Activated gamma-delta T cell treated with anti-CD3 and anti-CD28 coated beads, Interleukin-2, amount 50 U/mL, for 16 hours (primary cell): ENCODE measurements at regions not wholly inside any gene's neighbourhood (a gene's known extent, or its start where the extent isn't known, plus 50 kb on each side); places are given as distances from the start of the nearest gene placed in this dataset.
A peak's percentile ranks its signal among the peaks of the same experiment; 100 is the strongest.

Experiments used
- DNase-seq: peaks from one replicate; pipeline ENCODE4 v3.0.0-alpha.2; 2020; ENCODE audit warnings: low read depth

DNA sequence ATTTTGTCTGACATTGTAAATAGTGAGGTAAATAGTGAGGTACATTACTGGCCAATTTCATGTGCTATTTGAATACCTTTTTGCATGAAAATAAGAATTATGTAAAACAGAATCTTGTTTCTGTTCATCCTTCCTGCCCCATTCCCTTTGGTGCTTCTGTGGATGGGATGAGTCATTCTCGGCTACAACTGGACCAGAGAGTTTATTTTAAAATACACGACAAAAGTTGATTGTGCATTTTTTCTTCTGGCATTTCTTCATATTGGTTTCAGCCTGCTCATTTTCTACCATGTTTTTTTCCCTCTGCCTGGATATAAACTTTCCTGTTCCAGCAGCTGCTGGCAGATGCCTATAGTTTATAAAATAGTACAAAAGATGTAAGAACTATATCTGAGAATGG, 107.5 kb downstream of the CYSLTR2 start:
- no peak for DNase-seq

DNA sequence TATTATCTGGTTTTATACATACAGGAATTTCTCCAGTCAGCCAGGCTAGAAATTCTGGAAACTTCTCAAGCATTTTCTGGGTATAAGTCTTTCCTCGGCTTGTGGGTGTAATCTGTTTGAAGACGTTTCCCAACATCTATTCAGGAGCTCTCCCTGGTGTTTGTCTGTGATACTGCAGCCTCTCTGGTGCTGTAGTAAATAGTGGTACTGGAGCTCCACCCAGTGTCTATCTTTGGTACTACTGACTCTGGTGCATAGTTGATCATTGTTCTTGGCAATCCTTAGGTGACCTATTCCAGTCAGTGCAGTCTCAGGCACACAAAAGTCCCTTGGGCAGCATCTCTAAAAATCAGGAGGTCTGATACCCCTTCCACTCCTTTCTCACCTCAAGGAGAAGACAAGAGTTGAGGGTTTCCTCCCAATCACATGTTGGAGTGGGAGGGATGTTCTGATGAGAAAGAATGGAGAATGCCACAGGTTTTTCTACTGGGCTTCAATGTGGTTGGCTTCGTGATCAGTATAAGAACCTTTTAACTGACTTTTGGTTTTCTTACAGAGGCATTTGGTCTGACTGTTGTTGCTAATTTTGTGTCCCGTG, 115.5 kb downstream of the CYSLTR2 start:
- peak; percentile 80 for DNase-seq

DNA sequence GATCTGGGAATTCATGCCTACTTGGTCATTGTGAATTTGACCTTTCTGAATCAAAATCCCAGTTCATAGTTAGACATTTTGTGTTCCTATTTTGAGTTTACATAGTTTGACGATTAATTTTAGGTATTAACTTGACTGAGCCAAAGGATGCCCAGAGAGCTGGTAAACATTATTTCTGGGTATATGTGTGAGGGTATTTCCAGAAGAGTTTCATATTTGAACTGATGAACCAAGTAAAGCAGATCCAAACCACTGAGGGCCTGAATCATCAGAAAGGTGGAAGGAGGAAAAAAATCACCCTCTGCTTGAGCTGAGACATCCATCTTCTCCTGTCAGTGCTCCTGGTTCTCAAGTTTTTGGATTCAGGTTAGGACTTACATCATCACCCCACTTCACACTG, 116.6 kb downstream of the CYSLTR2 start:
- DNase-seq = no peak

DNA sequence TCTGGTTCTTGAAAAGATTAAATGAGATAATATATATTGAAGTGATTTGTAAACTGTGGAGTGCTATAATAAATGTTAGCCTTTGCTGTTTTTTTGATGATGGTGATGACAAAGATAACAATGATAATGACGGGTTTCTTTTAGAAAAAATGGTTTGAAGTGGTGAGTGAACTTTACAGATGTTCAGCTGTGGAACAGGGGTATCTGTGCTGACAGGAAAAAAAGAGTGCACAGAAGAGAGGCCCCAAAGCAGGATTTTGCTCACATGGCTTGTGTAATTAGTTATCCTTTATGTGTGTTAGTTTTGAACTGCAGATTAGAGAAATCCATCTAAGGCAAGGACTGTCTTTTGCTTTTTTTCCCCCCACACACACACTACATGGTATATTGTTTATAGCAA, 119.2 kb downstream of the CYSLTR2 start:
- no peak for DNase-seq

DNA sequence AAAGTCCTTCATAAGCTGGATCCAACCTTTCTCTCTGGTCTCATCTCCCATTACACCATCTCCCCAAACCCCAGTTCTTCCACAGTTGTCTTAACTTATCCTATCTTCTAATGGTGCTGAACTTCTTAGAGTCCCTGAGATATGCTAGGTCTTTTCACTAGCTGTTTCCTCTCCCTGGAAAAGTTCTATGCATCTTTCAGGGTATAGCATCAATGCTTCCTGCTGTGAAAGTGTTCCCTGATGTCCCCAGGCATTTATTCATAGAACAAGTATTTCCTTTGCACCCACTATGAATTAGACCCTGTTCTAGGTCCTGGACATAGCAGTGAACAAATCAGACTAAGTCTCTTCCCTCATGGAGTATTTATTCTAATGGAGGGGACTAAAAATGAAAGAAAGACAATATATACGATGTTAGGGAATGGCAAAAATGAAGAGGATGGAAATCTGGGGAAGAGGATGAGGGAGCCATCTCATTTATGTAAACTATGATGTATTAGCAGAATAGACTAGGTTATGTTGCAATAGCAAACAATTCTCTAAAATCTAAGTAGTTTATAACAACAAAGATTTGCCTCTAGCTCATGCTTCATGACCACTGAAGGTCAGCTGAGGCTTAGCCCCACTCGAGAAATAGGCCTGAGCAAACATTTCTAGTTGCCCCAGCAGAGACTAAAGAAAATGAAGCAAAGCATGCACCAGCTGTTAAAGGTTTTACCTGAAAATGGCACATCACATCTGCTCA, 120.0 kb downstream of the CYSLTR2 start:
- no peak for DNase-seq

DNA sequence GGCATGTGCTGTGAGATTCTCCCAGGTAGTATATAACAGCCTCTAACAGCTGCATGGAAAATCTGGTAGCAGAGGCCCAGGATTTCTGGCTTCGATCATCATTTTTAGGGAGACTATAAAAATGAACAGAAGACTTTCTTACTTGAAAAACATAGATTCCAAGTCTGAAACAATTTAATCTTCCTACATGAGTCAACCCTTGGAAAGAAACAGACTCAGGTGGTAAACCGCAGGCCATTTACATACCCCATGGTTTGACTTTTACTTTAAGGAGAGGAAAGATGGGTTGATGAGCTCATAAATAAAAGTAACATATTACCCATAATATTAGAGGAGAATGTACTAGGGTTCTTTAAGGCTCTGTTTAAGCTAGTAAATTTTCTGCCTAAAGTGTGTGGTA, 121.6 kb downstream of the CYSLTR2 start:
- no peak for DNase-seq

DNA sequence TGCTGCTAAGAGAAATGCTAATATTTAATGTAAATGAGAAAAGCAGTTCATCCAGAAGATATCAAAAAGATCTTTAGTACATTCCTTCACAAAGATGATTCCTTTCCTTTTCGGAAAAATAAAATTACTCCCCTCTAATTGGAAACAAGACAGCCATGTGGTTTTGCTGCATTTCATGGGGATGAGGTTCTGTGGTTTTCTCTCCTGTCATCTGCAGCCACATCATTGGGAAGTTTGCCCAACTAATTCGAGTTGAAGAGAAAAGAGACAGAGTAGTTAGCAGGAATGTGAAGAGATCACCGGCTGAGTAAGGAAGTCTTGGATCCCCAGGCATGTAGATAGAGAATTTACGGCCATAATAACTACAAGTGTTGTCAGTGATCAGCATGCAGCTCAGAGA, 122.1 kb downstream of the CYSLTR2 start:
- no peak for DNase-seq

DNA sequence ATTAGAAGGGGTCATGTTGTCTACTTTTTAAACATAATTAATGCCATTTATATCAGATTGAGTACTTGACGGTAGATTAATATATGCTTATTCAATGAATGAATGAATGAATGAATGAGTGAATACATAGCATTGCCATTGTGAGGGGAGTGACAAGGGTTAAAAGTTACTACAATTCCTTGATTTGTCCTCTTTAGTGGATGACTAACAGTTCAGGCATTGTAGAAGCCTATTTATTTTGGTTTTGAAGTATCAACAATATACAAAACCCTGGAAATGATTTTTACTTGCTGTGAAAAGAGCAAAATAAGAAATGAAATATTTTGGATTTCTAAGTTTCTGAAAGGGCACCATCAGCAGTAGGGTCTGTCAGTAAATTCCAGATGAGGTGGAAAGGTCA, 122.7 kb downstream of the CYSLTR2 start:
- DNase-seq = no peak

DNA sequence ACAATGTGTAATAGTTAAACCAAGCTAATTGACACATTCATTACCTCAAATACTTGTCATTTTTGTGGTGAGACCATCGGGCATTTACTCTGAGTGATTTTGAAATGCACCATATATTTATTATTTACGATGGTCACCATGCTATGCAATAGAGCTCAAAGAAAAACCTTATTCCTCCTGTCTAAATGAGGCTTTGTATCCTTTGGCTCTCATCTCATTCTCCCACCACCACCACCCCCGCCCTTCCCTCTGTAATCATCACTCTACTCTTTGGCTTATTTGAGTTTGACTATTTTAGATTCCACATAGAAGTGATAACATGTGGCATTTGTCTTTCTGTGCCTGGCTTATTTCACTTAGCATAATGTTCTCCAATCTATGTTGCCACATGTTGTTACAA, 124.9 kb downstream of the CYSLTR2 start:
- no peak for DNase-seq

DNA sequence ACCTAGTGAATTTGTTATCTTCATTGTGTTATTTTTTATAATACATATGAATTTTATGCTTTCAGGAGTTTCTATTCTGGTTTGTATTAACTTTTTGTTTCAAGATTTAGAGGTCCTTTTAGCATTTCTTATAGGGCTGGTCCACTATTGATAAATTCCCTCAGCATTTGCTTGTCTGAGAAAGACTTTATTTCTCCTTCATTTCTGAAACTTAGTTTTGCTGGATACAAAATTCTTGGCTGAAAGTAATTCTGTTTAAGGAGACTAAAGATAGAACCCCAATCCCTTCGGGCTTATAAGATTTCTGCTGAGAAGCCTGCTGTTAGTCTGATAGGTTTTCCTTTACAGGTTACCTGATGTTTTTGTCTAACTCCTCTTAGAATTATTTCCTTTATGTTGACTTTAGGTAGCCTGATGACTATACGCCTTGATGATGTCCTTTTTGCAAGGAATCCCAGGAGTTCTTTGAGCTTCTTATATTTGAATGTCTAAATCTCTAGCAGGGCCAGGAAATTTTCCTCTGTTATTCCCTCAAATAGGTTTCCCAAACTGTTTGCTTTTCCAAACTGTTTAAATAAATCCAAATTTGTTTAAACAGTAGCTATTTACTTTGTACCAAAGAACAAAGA, 127.1 kb downstream of the CYSLTR2 start:
- no peak for DNase-seq

DNA sequence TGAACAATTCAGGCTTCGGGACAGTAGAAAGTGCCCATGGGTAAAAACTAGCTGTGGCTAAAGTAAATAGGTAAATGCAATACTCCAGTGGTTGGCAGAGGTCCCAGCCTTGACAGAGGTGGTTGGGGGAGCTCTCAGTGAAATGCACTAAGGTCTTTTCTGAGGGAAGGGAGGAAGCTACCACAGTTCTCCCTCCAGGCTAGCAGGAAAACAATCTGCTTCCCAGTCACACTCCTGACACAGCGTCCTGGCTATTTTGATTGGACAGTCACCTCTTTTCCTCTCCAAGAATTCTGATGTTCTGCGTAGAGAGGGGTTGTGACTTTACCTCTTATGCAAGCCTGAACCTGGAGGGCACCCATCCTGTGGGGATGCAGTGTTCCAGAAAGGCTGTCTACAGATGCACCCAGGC, 128.7 kb downstream of the CYSLTR2 start:
- DNase-seq = no peak

DNA sequence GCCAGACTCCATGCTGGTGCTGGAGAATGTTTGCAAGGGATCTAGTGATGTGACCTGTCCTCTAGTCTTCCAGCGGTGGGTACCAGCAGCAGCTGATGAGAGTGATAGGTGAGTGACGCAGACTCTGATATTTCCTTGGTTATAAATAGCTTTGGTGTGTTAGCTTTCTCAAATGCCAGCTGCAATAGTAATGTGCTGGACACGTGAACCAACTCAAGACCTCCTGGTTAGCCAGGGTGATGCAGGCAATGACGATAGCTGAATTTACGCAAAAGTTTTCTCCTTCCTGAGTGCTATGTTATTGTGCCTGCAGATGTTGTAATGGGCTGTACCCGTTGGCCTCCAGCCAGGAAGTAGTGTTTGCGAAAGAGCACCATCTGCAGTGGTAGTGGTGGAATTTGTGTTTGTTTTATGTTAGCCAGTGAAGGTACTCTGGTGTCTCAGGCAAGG, 129.5 kb downstream of the CYSLTR2 start:
- no peak for DNase-seq

DNA sequence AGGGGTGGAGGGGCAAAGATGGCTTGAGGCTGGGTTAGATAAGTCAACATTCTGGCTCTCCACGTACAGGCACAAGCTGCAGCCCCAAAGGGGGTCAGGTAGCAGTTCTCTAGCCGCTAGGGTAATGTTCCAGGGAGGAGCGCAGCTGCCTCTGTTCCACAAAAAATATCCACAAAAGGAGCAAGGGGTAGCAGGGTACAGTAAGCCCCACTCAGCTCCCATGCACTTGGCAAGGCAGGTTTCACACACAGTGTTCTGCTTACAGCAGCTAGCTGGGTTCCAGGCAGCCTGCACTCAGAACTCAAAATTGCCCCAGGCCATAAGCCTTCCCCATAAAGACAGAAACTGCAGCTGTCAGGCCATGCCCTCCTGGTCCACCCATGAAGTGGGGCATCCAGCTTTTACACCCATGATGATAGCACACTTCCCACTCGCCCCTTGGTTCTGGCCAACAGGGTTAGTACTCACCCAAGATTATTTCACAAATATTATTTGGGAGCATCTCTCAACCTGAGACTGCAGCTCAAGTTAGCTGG, 130.0 kb downstream of the CYSLTR2 start:
- no peak for DNase-seq

DNA sequence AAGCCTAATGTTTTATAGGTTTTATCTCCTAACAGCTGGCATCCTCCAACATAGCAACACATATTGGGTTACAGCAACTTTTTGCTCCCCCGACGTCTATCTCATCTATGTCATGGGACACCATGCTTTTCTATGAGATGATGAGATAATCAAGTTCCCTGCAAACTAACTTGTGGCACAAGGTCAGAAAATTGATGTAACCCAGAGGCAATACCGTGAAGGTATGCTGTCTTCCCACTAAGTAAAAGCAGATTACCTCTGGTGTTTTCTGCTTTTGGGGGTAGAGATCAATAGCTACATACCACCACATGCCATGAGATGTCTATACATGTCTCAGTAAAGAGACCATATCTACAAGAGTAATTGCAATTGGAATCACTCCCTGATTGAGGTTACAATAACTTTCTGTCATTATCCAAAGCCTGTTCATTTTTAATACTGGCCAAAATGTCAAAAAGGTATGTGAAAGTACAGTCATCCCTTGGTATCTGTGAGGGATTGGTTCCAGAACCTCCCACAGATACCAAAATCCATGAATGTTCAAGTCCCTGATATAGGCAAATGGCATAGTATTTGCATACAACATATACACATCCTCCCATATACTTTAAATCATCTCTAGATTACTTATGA, 131.3 kb downstream of the CYSLTR2 start:
- DNase-seq = no peak

DNA sequence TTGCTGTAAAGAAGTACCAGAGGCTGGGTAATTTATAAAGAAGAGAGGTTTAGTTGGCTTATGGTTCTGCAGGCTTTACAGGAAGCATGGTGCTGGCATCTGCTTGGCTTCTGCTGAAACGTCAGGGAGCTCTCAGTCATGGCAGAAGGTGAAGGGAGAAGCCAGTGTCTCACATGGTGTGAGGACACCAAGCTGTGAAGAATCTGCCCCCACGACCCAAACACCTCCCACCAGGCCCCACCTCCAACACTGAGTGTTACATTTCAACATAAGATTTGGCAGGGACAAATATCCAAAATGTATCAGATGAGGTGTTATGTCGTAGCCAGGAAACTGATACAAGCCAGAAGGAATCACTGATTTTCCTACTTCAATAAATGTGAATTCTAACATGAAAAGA, 136.5 kb downstream of the CYSLTR2 start:
- no peak for DNase-seq

DNA sequence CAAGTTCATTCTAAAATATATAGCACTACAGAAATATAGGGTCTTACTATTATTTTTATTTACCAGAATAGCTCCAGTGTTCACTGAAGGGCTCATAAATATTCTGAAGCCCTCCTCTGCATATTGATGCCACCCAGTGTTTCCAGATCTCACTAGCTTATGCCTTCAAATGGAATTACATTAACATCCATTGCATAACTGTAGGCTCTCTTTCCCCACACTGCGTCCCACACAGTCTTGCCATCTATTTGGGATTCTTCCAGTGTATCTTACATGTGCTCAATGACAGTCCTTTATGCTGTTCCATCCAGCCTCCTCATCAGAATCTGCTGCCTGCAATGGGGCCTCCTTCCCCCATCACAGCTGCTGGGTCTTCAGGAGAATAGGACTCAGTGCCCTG, 137.2 kb downstream of the CYSLTR2 start:
- DNase-seq = no peak

DNA sequence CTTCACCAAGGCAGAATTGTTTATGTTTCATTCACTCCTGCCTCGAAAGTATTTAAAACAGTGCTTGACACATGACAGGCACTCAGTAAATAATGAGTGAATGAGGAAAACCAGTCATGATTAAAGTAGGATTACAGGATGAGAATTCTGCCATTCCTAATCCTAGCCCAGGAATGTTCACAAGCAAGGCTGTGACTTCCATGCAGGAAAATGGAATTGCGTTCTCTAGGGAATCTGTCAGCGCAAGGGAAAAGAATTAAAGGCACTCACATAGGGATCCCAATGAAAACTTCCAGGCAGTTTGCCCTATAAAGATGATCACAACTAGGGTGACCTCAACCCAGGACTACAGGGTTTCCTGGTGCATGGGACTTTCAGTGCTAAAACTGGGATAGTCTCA, 143.4 kb downstream of the CYSLTR2 start:
- no peak for DNase-seq

DNA sequence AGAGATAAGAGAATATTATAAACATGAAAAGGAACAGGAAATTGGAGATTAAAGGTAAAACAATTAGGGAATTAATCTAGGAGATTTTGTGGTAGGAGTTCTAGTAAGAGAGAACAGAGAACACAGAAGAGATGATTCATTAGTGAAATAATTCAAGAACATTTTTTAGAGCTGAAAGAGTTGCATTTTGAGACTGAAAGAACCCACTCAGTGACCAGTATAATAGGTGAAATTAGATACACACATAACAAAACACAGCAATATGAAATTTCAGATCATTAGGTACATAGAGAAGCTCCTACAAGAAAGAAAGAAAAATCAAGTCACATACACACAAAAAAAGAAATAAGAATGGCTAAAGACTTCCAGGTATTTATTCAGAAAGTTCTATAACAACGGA, 144.0 kb downstream of the CYSLTR2 start:
- DNase-seq = no peak

DNA sequence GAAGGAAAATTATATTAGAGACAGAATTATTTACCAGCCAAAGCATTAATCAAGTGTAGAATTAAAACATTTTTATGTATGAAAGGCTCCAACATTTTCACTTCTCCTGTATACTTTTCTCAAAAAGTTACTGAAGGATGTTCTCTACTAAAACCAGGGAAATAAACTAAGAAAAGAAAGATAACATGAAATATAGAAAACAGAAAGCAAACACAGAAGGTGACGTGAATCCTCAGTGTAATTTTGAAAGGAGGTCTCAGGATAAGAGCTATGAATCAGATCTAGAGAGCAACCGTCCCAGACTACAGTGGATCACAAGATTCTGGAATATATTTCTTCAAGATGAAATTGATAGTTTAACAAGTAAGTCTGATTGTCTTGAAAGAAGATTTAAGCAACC, 144.5 kb downstream of the CYSLTR2 start:
- DNase-seq = no peak

DNA sequence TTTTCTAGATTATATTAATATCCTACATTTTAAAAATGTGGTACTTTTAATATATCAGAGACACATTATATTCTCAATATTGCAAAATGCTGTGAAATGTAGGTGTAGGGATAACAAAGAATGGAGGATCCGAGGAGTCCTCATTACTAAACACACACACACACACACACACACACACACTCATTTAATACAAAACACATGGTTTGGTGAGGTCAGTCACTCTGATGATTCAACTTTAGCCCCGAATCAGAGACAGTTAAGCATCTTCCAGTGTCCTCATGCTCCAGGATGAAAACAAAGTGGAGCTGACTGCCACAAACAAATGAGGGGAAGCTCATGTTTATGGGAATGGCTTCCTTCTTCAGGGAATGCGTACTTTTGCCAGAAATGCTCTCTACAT, 147.5 kb downstream of the CYSLTR2 start:
- no peak for DNase-seq

DNA sequence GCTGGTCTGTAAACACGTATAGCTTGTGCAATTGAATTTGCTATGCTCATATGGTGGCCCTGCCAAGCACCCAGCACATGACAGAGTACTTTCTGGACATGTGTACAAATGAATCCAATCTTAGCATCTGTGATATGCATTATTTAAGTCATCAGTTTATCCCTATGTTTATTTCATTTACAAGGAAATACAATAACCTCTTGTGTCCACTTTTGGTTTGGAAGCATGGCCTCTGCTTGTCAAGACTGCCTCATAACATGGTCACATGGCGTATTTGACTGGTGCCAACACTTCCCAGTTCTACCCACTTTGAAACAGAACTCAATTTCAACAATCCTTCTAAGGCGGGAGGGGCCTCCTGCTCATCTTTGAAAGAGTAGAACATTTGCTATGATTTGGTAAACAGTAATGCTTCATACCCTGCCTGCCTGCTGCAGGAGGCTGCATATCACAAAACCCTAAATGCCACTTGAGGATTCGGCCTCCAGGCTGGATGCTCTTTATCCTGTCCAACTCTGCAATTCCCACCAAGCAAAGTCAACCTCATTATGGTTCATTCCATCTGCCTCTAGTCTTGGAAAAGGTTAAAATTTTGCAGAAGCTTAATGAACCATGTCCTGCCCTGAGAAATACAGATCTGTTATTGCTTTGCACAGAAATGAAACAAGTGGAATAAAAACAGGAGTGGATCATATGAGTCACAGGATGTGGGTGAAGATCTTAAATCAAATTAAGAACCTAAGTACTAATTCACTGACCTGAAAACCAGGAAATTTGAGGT, 151.3 kb downstream of the CYSLTR2 start:
- no peak for DNase-seq

DNA sequence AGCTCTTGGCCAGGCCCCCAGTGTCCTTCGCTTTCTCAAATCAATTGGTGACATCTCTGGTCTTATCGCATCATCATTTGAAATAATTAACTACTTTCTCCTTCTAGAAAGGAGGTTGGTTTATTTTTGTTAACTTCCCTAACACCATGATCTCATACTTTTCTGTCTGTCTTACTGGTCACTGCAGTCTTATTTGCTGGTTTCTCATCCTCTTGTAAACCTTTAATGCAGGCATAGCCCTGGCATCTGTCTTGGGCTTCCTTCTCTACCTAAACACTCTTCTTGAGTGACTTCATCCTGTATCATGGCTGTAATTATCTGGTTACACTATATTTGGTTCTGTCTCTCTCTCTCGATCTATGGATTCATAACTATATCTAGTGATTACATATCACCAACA, 152.8 kb downstream of the CYSLTR2 start:
- no peak for DNase-seq
